ENCODE measurements at regions not wholly inside any gene's neighbourhood (a gene's known extent, or its start where the extent isn't known, plus 50 kb on each side); places are given as distances from the start of the nearest gene placed in this dataset.
"Not testable (repeated sequence)": the region's sequence is repeated elsewhere in the genome, so short reads cannot be mapped to it uniquely, and the experiment has no call there.

GRCh38 chr5:100654895-100655294, 119.7 kb downstream of the FAM174A start:
- Histone ChIP-seq H2BK12ac (ENCODE audit: insufficient read length, low read depth, low read length) (no peak overlapping the region), H3K27me3 (ENCODE audit: insufficient read depth, low read length) (no peaks in the 10 kb centered on the region), H3K56ac (ENCODE audit: insufficient read length, low read depth, low read length) (no peak overlapping the region), H2BK5ac (ENCODE audit: insufficient read length, low read length) (no peak overlapping the region), H3K4me2 (ENCODE audit: insufficient read depth, insufficient read length, low read length) (no peak overlapping the region), H4K91ac (ENCODE audit: insufficient read length, low read depth, low read length) (no peak overlapping the region), H3K14ac (ENCODE audit: insufficient read depth, low read length) (no peak overlapping the region), H3K9me3 (ENCODE audit: control insufficient read depth, low read depth, low read length) (no peaks in the 10 kb centered on the region), H3T11ph (ENCODE audit: low read length) (no peak overlapping the region), H2BK20ac (ENCODE audit: low read depth, low read length, poor library complexity, severe bottlenecking) (no peak overlapping the region), H3K79me2 (ENCODE audit: insufficient read depth, low read length) (no peaks in the 10 kb centered on the region), H3K4me1 (ENCODE audit: insufficient read depth, low read length) (no peaks in the 10 kb centered on the region), H4K8ac (replicated peaks; ENCODE audit: insufficient read length, low read depth, low read length) (no peak overlapping the region), H3K4ac (ENCODE audit: low read depth, low read length) (no peak overlapping the region), H2BK15ac (ENCODE audit: low read depth, low read length) (no peak overlapping the region), H3K18ac (ENCODE audit: insufficient read length, low read depth, low read length) (no peak overlapping the region), H3K23ac (ENCODE audit: insufficient read length, low read depth, low read length) (no peak overlapping the region), H2AFZ (ENCODE audit: low read length) (no peak overlapping the region), H3K79me1 (ENCODE audit: insufficient read depth, low read depth, low read length, poor library complexity, severe bottlenecking) (no peaks in the 10 kb centered on the region), H3K23me2 (ENCODE audit: insufficient read length, low read depth, low read length, poor library complexity, severe bottlenecking) (no peaks in the 10 kb centered on the region), H4K5ac (ENCODE audit: insufficient read length, low read depth, low read length) (no peak overlapping the region), H4K20me1 (ENCODE audit: control insufficient read depth, insufficient read depth, insufficient read length) (no peaks in the 10 kb centered on the region), H2BK120ac (ENCODE audit: low read depth, low read length, poor library complexity, severe bottlenecking) (no peak overlapping the region), H3K27ac (ENCODE audit: insufficient read length, low read depth, low read length) (no peak overlapping the region), H2AK5ac (ENCODE audit: insufficient read length, low read length) (no peak overlapping the region), H3K9ac (ENCODE audit: extremely low read depth, insufficient read length, low read length) (no peak overlapping the region)
- no peak for DNase-seq
- no peaks in the 10 kb centered on the region for H3K9me3 Mint-ChIP-seq
- H3K36me3 Mint-ChIP-seq (ENCODE audit: insufficient read depth in 1 of 3, low read depth in 3 of 3), result no peaks in the 10 kb centered on the region
- no peaks in the 10 kb centered on the region for H3K4me1 Mint-ChIP-seq
- no peak overlapping the region for H3K27ac Mint-ChIP-seq
- H3K4me3 Mint-ChIP-seq, result no peak overlapping the region
- no peak for TF ChIP-seq CTCF (conservative IDR thresholded peaks at IDR 0.05)
- H3K27me3 Mint-ChIP-seq (ENCODE audit: low read depth), result no peaks in the 10 kb centered on the region

- not testable (repeated sequence) for H2BK120ac ChIP-seq (ENCODE audit: low read depth, low read length, poor library complexity, severe bottlenecking); H3K4me1 ChIP-seq (ENCODE audit: insufficient read depth, low read length); H2BK12ac ChIP-seq (ENCODE audit: insufficient read length, low read depth, low read length); H3K9ac ChIP-seq (ENCODE audit: extremely low read depth, insufficient read length, low read length); H2AFZ ChIP-seq (ENCODE audit: low read length); H3K4me3 Mint-ChIP-seq; H3K27me3 ChIP-seq (ENCODE audit: insufficient read depth, low read length); H3K56ac ChIP-seq (ENCODE audit: insufficient read length, low read depth, low read length); H3K4me1 Mint-ChIP-seq; H4K20me1 ChIP-seq (ENCODE audit: control insufficient read depth, insufficient read depth, insufficient read length); H4K8ac ChIP-seq (replicated peaks; ENCODE audit: insufficient read length, low read depth, low read length); H3K27me3 Mint-ChIP-seq (ENCODE audit: low read depth); H3K36me3 Mint-ChIP-seq (ENCODE audit: insufficient read depth in 1 of 3, low read depth in 3 of 3); H3T11ph ChIP-seq (ENCODE audit: low read length); H3K23ac ChIP-seq (ENCODE audit: insufficient read length, low read depth, low read length); H3K79me2 ChIP-seq (ENCODE audit: insufficient read depth, low read length); H3K9me3 Mint-ChIP-seq; H3K27ac Mint-ChIP-seq; DNase-seq; H3K79me1 ChIP-seq (ENCODE audit: insufficient read depth, low read depth, low read length, poor library complexity, severe bottlenecking); H3K18ac ChIP-seq (ENCODE audit: insufficient read length, low read depth, low read length); H2AK5ac ChIP-seq (ENCODE audit: insufficient read length, low read length); H2BK15ac ChIP-seq (ENCODE audit: low read depth, low read length); H2BK5ac ChIP-seq (ENCODE audit: insufficient read length, low read length); H3K4me2 ChIP-seq (ENCODE audit: insufficient read depth, insufficient read length, low read length); H3K4ac ChIP-seq (ENCODE audit: low read depth, low read length); H4K91ac ChIP-seq (ENCODE audit: insufficient read length, low read depth, low read length); H3K27ac ChIP-seq (ENCODE audit: insufficient read length, low read depth, low read length); H2BK20ac ChIP-seq (ENCODE audit: low read depth, low read length, poor library complexity, severe bottlenecking); H3K23me2 ChIP-seq (ENCODE audit: insufficient read length, low read depth, low read length, poor library complexity, severe bottlenecking); H3K14ac ChIP-seq (ENCODE audit: insufficient read depth, low read length); H4K5ac ChIP-seq (ENCODE audit: insufficient read length, low read depth, low read length); H3K9me3 ChIP-seq (ENCODE audit: control insufficient read depth, low read depth, low read length)
- WGBS (ENCODE audit: extremely low coverage, insufficient read length, low lambda C conversion rate), result no CpG with 5 or more reads among the region's 28 CpGs
Observed at GRCh38 chr5:100656771-100657170, 121.6 kb downstream of the FAM174A start.

All from H9 (cell line).